Transverse colon (tissue), 4 donors: ENCODE measurements at regions not wholly inside any gene's neighbourhood (a gene's known extent, or its start where the extent isn't known, plus 50 kb on each side); places are given as distances from the start of the nearest gene placed in this dataset.

Experiments
- DNase-seq: peaks from one replicate; pipeline ENCODE4 v3.0.0-alpha.2; 2019
- H3K27ac ChIP-seq, 4 donors: fragments of 200-600 bp; sonication (generic); 2 replicates each; pipeline ENCODE4 v1.5.1; 2016 to 2018; ENCODE audit warnings: inconsistent platforms in 4 of 4
- H3K27me3 ChIP-seq: fragments of 200-600 bp; sonication (generic); 2 replicates; pipeline ENCODE4 v1.5.1; 2017; ENCODE audit warnings: inconsistent platforms
- H3K36me3 ChIP-seq, 4 donors: fragments of 200-600 bp; sonication (generic); 2 replicates each; pipeline ENCODE4 v1.5.1; 2017 to 2019; ENCODE audit warnings: inconsistent platforms in 4 of 4
- H3K4me1 ChIP-seq, 4 donors: fragments of 200-600 bp; sonication (generic); 2 replicates each; pipeline ENCODE4 v1.5.1; 2017 to 2020; ENCODE audit warnings: inconsistent platforms in 4 of 4
- H3K4me3 ChIP-seq, 4 donors: fragments of 200-600 bp; sonication (generic); 1 replicate in 1 of 4; 2 replicates in 3 of 4; pipeline versions ENCODE4 v1.5.1 to v1.6.1; 2017 to 2019; ENCODE audit warnings: inconsistent platforms in 4 of 4
- H3K9me3 ChIP-seq, 2 donors: fragments of 200-600 bp; sonication (generic); 2 replicates each; pipeline ENCODE4 v1.5.1; 2017 to 2019; ENCODE audit warnings: inconsistent platforms in 2 of 2
- EP300 ChIP-seq: sonication (generic); formaldehyde crosslinking; IDR thresholded peaks from one replicate; pipeline ENCODE4 v1.6.1; 2017; ENCODE audit warnings: antibody characterized with exemption, low read depth
- POLR2A ChIP-seq: fragments of 450-650 bp; IDR thresholded peaks from one replicate; pipeline ENCODE4 v1.6.1; 2016; ENCODE audit warnings: antibody characterized with exemption, mild to moderate bottlenecking, moderate library complexity
- POLR2AphosphoS5 ChIP-seq, 3 donors: sonication (generic); formaldehyde crosslinking; IDR thresholded peaks; one replicate each; pipeline ENCODE4 v1.6.1; 2016; ENCODE audit warnings: antibody characterized with exemption in 3 of 3
- WGBS, 2 donors: methylation state at CpG; one replicate each; pipeline ENCODE4 v1.1.5; 2018; ENCODE audit warnings: low coverage in 1 of 2; 5-methylcytosine and 5-hydroxymethylcytosine counted together
- in situ Hi-C, 4 donors: fragments of 200-750 bp; cut with MboI; loops; one replicate each; pipeline versions ENCODE4 v1.15.0 to v1.15.1; 2017; ENCODE audit warnings: low sequenced_read_pairs in 3 of 4, low pct_ligation_motif_present in 1 of 4, low pct_unique_long_range_greater_than_20kb in 1 of 4
- intact Hi-C: fragments of 100-400 bp; cut with DNase I; formaldehyde crosslinking; loops from one replicate; pipeline ENCODE4 v1.15.1; 2023; ENCODE audit warnings: low total_unique reads
- TF ChIP-seq, protein P1 (sequence below), 5 experiments: fragments of 200-600 bp in 3 of 5; fragments of 450-650 bp in 2 of 5; sonication (generic) in 3 of 5; IDR thresholded peaks; 1 replicate in 2 of 5; 2 replicates in 3 of 5; pipeline ENCODE4 v1.5.1; 2016 to 2017; ENCODE audit warnings: antibody characterized with exemption in 5 of 5, inconsistent platforms in 3 of 5, mild to moderate bottlenecking in 2 of 5, moderate library complexity in 1 of 5

DNA sequence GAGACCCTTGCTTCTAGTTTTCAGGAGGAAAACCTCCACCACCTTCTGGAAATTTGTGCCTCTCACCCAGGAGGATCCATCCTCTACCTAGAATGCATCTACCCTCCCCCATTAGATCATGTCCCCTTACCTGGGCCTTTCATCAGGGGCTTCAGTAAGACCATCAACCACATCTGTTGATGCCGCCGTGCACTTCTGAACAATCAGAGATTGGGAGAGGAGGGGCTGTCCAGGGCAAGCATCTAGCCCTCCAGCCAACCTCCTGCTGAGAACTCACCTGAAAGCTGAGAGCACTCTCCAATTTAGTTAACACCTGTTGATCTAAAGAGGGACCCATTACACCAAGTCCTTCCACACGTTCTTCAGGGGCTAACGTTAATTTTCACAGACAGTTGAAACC, 57.6 kb upstream of the PIK3CG start:
- in situ Hi-C loops, result no loop called here
- TF ChIP-seq POLR2AphosphoS5 (IDR thresholded peaks at IDR 0.05), result no peak
- no peak for TF ChIP-seq EP300
- TF ChIP-seq, protein P1, sequence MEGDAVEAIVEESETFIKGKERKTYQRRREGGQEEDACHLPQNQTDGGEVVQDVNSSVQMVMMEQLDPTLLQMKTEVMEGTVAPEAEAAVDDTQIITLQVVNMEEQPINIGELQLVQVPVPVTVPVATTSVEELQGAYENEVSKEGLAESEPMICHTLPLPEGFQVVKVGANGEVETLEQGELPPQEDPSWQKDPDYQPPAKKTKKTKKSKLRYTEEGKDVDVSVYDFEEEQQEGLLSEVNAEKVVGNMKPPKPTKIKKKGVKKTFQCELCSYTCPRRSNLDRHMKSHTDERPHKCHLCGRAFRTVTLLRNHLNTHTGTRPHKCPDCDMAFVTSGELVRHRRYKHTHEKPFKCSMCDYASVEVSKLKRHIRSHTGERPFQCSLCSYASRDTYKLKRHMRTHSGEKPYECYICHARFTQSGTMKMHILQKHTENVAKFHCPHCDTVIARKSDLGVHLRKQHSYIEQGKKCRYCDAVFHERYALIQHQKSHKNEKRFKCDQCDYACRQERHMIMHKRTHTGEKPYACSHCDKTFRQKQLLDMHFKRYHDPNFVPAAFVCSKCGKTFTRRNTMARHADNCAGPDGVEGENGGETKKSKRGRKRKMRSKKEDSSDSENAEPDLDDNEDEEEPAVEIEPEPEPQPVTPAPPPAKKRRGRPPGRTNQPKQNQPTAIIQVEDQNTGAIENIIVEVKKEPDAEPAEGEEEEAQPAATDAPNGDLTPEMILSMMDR (IDR thresholded peaks at IDR 0.05), result no peak
- no peak for TF ChIP-seq POLR2A
- Histone ChIP-seq H3K27ac (no peak overlapping the region), H3K36me3 (no peaks in the 10 kb centered on the region), H3K4me3 (no peak overlapping the region), H3K4me1 (no peaks in the 10 kb centered on the region), H3K9me3 (no peaks in the 10 kb centered on the region), H3K27me3 (no peaks in the 10 kb centered on the region)
- intact Hi-C loops, result no loop called here
- 66 to 86% methylated on average over 2 to 4 of the region's 4 CpGs for WGBS, 2 donors
- no peak for DNase-seq

DNA sequence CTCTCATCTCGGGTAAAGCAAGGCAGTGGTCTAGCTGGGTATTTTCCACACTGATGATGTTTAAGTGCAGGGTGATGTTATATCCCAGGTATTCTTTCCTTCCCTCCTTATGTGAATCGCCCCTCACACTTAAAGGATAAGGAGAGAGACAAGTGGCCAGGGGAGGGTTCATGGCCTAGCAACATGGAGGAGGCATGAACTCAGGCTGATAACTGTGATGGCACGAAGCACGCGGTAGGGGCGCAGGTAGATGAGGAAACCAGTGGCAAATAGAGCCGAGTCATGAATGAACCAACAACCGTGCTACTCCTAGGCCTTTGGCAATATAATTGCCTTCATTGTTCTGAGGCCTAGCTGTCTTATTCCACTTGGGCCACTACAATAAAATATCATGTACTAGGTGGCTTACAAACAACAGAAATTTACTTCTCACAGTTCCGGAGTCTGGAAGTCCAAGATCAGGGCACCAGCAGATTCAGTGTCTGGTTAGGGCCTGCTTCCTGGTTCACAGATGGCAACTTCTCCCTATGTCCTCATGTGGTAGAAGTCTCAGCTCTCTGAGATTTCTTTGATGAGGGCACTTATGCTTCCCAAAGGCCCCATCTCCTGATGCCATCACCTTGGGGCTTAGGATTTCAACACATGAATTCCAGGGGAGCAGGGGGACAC, 56.0 kb upstream of the PIK3CG start:
- no peak overlapping the region for H3K27ac ChIP-seq
- no peak overlapping the region for H3K4me3 ChIP-seq
- no peak for DNase-seq
- H3K4me1 ChIP-seq, result no peaks in the 10 kb centered on the region
- H3K9me3 ChIP-seq, result no peaks in the 10 kb centered on the region
- TF ChIP-seq POLR2AphosphoS5 (IDR thresholded peaks at IDR 0.05), result no peak
- TF ChIP-seq POLR2A, result no peak
- TF ChIP-seq, protein P1 (IDR thresholded peaks at IDR 0.05), result no peak
- no peak for TF ChIP-seq EP300
- in situ Hi-C loops (no loop called here), intact Hi-C loops (no loop called here)
- 99 to 100% methylated on average over 1 to 9 of the region's 9 CpGs for WGBS, 2 donors
- no peaks in the 10 kb centered on the region for H3K27me3 ChIP-seq
- H3K36me3 ChIP-seq, result no peaks in the 10 kb centered on the region

DNA sequence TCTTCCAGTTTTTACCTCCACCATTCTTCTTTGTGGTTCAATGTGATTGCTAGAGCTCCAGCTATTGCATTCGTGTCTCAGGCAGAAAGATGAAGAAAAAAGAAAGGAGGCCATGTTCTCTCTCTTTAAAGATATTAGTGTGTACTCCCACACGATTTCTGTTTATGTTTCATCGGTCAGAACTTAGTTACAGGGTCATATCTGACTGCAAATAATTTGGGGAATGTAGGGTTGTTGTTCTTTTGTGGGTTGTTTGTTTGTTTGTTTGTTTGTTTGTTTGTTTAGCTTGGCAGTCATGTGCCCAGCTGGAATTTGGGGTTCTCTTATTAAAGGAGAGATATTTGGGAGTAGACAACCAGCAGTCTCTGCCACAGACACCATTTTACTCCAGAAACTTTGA, 53.6 kb upstream of the PIK3CG start:
- DNase-seq, result no peak
- H3K27ac ChIP-seq, result no peak overlapping the region
- H3K36me3 ChIP-seq, result no peaks in the 10 kb centered on the region
- H3K27me3 ChIP-seq, result no peaks in the 10 kb centered on the region
- TF ChIP-seq POLR2AphosphoS5 (IDR thresholded peaks at IDR 0.05), result no peak
- TF ChIP-seq EP300, result no peak
- WGBS, 2 donors, result 68 to 78% methylated on average over 3 of the region's 3 CpGs
- in situ Hi-C loops, result no loop called here
- intact Hi-C loops, result no loop called here
- H3K4me3 ChIP-seq, result no peak overlapping the region
- no peaks in the 10 kb centered on the region for H3K9me3 ChIP-seq
- no peaks in the 10 kb centered on the region for H3K4me1 ChIP-seq

DNA sequence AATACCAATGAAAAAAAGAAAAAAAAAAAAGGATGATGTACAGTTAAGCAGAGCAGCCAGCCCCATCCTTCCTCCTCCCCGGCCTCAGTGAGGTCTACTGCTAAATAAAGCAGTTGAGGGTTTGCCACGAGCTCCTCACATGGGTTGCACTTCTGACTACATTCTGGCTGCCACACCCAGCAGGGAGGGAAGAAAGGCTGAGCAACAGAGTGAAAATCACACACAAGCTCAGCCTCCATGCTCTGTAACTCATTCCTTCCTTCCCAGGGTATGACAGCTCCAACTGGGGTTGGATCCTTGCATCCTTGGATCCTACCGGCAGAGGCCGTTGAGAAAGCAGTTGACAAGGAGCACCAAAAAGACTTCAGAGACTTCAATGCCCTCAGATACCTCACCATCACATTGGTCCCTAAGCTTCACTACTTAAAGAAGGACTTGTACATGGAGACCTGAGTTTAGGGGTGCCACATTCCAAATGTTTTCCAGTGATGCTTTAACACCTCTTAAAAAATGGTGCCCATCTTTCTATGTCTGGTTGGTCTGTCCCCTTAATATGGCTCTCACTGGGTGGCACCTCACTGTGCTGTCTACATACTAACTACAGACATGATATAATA, 52.9 kb upstream of the PIK3CG start:
- intact Hi-C loops, result no loop called here
- no peaks in the 10 kb centered on the region for H3K27me3 ChIP-seq
- no peak overlapping the region for H3K27ac ChIP-seq
- WGBS, 2 donors, result 68 to 77% methylated on average over 4 of the region's 4 CpGs
- H3K36me3 ChIP-seq, result no peaks in the 10 kb centered on the region
- no peaks in the 10 kb centered on the region for H3K4me1 ChIP-seq
- in situ Hi-C loops, result no loop called here
- no peaks in the 10 kb centered on the region for H3K9me3 ChIP-seq
- TF ChIP-seq POLR2A, result no peak
- TF ChIP-seq, protein P1 (IDR thresholded peaks at IDR 0.05), result no peak
- TF ChIP-seq POLR2AphosphoS5 (IDR thresholded peaks at IDR 0.05), result no peak
- TF ChIP-seq EP300, result no peak
- DNase-seq, result no peak
- no peak overlapping the region for H3K4me3 ChIP-seq
